ENCODE measurements at regions not wholly inside any gene's neighbourhood (a gene's known extent, or its start where the extent isn't known, plus 50 kb on each side); places are given as distances from the start of the nearest gene placed in this dataset.

DNA sequence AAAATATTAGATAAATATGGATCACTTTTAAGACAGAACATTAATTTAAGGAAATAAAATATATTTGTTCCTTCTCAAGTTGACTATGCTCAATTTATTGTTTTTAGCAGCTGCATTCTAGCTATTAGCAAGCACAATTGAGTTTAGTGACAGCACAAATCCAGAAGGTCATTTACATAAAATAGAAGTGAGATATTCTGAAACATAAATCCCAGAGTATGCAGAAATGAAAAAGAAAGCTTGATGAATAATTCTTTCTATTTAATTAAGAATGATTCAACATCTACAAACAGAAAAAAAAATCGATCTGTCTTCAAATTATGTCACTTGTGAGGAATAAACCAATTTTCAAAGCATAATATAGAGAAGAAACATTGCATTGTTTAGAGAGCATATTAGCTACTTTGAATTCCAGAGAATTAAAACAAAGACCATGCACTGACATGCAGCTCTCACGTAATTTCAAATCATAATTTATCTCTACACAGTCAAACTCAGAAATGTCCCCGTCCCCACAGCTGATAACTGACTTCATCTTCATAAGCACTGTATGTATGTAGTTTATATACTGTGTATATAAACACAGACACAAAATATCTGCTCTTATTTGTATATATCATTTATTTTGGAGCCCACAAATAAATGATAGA lies 458.4 kb downstream of the TMX3 start:
- Histone ChIP-seq H2AFZ (ENCODE audit: low read length, unreplicated experiment) (no peak overlapping the region), H3K27ac (ENCODE audit: low read depth, low read length) (no peak overlapping the region)

DNA sequence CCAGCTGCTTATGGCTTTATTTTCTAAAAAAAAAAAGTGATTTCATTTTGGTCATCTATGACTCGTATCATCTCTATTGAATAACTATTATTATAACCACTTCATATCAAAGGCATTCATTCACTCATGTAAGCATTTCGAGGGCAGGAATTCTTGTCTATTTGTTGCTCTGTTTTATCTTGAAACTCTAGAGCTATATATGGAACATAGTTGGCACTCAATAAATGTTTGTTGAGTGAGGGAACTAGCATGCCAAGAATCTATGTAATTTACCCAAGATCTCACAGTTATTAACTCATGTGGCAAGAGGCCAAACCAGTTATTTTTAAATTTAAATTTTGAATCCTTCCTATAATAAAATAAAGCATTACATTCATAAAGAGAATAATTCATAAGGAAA lies 470.1 kb downstream of the TMX3 start:
- Histone ChIP-seq H3K36me3 (ENCODE audit: insufficient read depth, low read length) (no peaks in the 10 kb centered on the region), H3K4me1 (ENCODE audit: control insufficient read depth, insufficient read depth, low read length, unreplicated experiment) (no peaks in the 10 kb centered on the region), H3K27me3 (ENCODE audit: insufficient read depth, low read length) (no peaks in the 10 kb centered on the region), H3K4me3 (ENCODE audit: low read depth, low read length) (no peak overlapping the region), H2AFZ (ENCODE audit: low read length, unreplicated experiment) (no peak overlapping the region), H3K79me2 (ENCODE audit: control insufficient read depth, insufficient read depth, low read length, unreplicated experiment) (no peaks in the 10 kb centered on the region), H3K27ac (ENCODE audit: low read depth, low read length) (0 out of 2 replicates have a peak overlapping the region, but pooled peaks have one; percentile 16)

More for the DNA sequence above, 458.4 kb downstream of the TMX3 start:
- Histone ChIP-seq H3K4me1 (ENCODE audit: control insufficient read depth, insufficient read depth, low read length, unreplicated experiment) (no peaks in the 10 kb centered on the region), H3K79me2 (ENCODE audit: control insufficient read depth, insufficient read depth, low read length, unreplicated experiment) (no peaks in the 10 kb centered on the region), H3K27me3 (ENCODE audit: insufficient read depth, low read length) (no peaks in the 10 kb centered on the region), H3K4me3 (ENCODE audit: low read depth, low read length) (no peak overlapping the region), H3K36me3 (ENCODE audit: insufficient read depth, low read length) (no peaks in the 10 kb centered on the region)

DNA sequence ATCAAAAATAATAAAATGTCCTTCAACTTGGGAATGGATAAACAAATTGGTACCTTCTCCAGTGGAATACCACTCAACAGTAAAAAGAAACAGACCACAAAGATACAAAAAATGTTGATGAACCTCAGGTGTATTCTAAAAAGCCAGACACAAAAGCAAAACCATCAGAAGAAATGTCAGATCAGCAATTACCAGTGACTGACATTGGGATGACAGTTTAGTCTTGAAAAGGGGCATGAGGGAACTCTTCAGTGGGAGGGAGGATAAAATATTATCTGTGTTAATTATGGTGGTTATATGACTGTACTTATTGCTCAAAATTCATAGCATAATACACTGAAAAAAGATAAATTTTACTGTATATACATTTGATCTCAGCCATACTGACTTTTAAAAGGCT lies 473.0 kb downstream of the TMX3 start:
- Histone ChIP-seq H3K4me1 (ENCODE audit: control insufficient read depth, insufficient read depth, low read length, unreplicated experiment) (no peaks in the 10 kb centered on the region), H2AFZ (ENCODE audit: low read length, unreplicated experiment) (no peak overlapping the region), H3K27me3 (ENCODE audit: insufficient read depth, low read length) (no peaks in the 10 kb centered on the region), H3K27ac (ENCODE audit: low read depth, low read length) (no peak overlapping the region), H3K79me2 (ENCODE audit: control insufficient read depth, insufficient read depth, low read length, unreplicated experiment) (no peaks in the 10 kb centered on the region), H3K4me3 (ENCODE audit: low read depth, low read length) (no peak overlapping the region), H3K36me3 (ENCODE audit: insufficient read depth, low read length) (no peaks in the 10 kb centered on the region)

DNA sequence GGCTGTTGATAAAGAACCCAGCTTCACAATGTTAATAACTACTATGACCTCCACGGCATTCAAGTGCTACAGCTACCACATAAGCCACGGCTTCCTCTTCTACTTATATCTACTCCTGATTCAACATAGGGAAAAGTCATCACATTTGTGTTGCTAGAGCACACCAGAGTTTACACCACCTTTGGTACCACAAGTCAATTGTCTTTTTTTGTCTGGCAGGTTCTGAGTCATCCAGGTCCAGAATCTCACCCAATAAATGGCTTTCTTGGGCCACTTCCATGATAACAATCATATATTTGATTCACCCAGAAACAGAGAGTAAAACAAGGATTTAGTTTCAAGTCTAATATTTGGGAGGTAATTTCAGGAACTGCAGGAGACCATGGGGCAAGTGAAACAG lies 480.2 kb downstream of the TMX3 start:
- Histone ChIP-seq H3K27me3 (ENCODE audit: insufficient read depth, low read length) (no peaks in the 10 kb centered on the region), H2AFZ (ENCODE audit: low read length, unreplicated experiment) (no peak overlapping the region), H3K4me3 (ENCODE audit: low read depth, low read length) (no peak overlapping the region), H3K4me1 (ENCODE audit: control insufficient read depth, insufficient read depth, low read length, unreplicated experiment) (no peaks in the 10 kb centered on the region), H3K36me3 (ENCODE audit: insufficient read depth, low read length) (no peaks in the 10 kb centered on the region), H3K79me2 (ENCODE audit: control insufficient read depth, insufficient read depth, low read length, unreplicated experiment) (no peaks in the 10 kb centered on the region), H3K27ac (ENCODE audit: low read depth, low read length) (no peak overlapping the region)

DNA sequence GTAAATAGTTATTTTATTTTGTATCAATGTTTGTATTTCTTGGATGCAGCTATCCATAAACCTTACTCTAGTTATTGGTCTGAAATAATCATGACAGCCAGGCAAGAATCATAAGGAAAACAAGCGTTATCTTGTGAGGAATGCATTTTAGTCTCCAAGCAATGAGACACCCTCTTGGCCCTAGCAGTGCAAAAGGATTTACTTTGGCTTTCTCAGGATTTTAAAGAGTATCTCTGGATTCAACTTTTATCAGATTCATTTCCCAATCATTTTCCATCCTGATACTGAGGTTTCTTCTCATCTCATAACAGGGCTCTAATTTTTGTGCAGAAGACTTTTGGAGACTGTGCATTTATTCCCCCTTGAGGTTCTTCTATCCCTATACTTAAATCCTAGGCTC lies 480.8 kb downstream of the TMX3 start:
- Histone ChIP-seq H3K36me3 (ENCODE audit: insufficient read depth, low read length) (no peaks in the 10 kb centered on the region), H3K27ac (ENCODE audit: low read depth, low read length) (no peak overlapping the region), H3K27me3 (ENCODE audit: insufficient read depth, low read length) (no peaks in the 10 kb centered on the region), H3K4me1 (ENCODE audit: control insufficient read depth, insufficient read depth, low read length, unreplicated experiment) (no peaks in the 10 kb centered on the region), H3K4me3 (ENCODE audit: low read depth, low read length) (no peak overlapping the region), H3K79me2 (ENCODE audit: control insufficient read depth, insufficient read depth, low read length, unreplicated experiment) (no peaks in the 10 kb centered on the region), H2AFZ (ENCODE audit: low read length, unreplicated experiment) (no peak overlapping the region)

DNA sequence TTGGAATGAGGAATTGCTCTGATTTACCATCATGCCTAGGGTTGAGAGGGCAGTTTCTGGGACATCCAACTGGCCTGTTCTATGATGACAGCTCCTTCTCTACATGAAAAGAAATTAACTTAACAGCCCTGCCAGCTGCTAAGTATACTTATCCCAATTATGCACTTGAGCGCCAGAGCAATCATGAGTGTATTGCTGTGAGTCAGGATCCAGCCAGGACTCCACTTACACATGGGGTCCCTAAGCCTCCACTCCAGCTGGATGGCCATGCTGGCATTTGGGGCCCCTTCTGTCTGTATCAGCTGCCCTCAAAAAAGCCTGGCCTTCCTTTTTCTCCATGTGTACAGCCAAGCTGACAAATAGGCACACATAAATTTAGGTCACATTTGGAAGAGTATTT lies 481.9 kb downstream of the TMX3 start:
- Histone ChIP-seq H2AFZ (ENCODE audit: low read length, unreplicated experiment) (no peak overlapping the region), H3K4me3 (ENCODE audit: low read depth, low read length) (no peak overlapping the region), H3K27ac (ENCODE audit: low read depth, low read length) (no peak overlapping the region), H3K4me1 (ENCODE audit: control insufficient read depth, insufficient read depth, low read length, unreplicated experiment) (no peaks in the 10 kb centered on the region), H3K79me2 (ENCODE audit: control insufficient read depth, insufficient read depth, low read length, unreplicated experiment) (no peaks in the 10 kb centered on the region), H3K27me3 (ENCODE audit: insufficient read depth, low read length) (no peaks in the 10 kb centered on the region), H3K36me3 (ENCODE audit: insufficient read depth, low read length) (no peaks in the 10 kb centered on the region)

DNA sequence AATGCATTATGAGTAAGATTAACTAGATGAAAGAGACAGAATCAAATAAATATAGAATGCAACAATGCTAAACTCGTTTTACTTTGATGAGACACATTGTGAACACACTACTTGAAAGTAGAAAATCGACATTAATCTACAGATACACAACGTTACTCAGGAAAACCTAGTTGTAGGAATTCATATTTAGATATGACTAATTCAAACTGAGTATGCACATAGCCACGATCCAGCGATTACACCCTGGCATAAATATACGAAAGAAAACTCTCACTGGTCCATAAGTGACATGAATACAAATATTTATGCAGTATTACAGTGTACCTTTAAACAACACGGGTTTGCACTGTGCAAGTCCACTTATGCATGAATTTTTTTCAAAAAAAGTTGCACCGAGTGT lies 485.6 kb downstream of the TMX3 start:
- H3K27ac ChIP-seq (ENCODE audit: low read depth, low read length) = no peak overlapping the region
- no peak overlapping the region for H2AFZ ChIP-seq (ENCODE audit: low read length, unreplicated experiment)
- no peaks in the 10 kb centered on the region for H3K36me3 ChIP-seq (ENCODE audit: insufficient read depth, low read length)
- H3K4me1 ChIP-seq (ENCODE audit: control insufficient read depth, insufficient read depth, low read length, unreplicated experiment) = no peaks in the 10 kb centered on the region
- no peak overlapping the region for H3K4me3 ChIP-seq (ENCODE audit: low read depth, low read length)
- no peaks in the 10 kb centered on the region for H3K79me2 ChIP-seq (ENCODE audit: control insufficient read depth, insufficient read depth, low read length, unreplicated experiment)
- no peaks in the 10 kb centered on the region for H3K27me3 ChIP-seq (ENCODE audit: insufficient read depth, low read length)

DNA sequence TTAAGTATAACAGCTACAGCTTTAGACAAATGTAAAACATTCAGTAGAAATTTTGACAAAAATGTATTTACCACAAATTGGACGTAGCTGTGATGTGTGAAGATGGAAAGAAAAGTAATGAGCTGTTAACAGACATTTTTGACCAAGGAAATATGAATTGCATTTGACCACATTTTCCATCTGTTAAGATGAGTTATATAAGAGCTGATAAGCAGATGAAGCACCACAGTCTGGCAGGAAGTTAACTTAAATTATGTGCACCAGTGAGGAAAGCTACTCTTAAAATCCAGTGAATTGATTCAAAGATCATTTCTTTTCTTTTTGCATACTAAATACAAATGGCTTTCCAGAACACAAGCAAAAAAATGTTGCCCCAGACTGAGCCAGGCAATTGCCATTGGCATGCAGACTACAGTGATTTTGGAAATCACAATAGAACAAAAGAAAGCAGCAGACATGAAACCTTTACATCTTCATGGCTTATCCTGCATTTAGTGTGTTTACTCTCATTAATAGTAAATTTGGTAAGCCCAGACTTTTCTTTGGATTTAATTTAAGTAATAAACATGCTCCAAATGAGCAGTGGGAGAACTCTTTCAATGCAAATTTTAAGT lies 493.7 kb downstream of the TMX3 start:
- Histone ChIP-seq H3K27me3 (ENCODE audit: insufficient read depth, low read length) (no peaks in the 10 kb centered on the region), H3K4me3 (ENCODE audit: low read depth, low read length) (no peak overlapping the region), H3K4me1 (ENCODE audit: control insufficient read depth, insufficient read depth, low read length, unreplicated experiment) (peaks cover 4% of the 10 kb centered on the region), H2AFZ (ENCODE audit: low read length, unreplicated experiment) (peak overlapping the region; percentile 14), H3K79me2 (ENCODE audit: control insufficient read depth, insufficient read depth, low read length, unreplicated experiment) (no peaks in the 10 kb centered on the region), H3K36me3 (ENCODE audit: insufficient read depth, low read length) (no peaks in the 10 kb centered on the region), H3K27ac (ENCODE audit: low read depth, low read length) (no peak overlapping the region)

DNA sequence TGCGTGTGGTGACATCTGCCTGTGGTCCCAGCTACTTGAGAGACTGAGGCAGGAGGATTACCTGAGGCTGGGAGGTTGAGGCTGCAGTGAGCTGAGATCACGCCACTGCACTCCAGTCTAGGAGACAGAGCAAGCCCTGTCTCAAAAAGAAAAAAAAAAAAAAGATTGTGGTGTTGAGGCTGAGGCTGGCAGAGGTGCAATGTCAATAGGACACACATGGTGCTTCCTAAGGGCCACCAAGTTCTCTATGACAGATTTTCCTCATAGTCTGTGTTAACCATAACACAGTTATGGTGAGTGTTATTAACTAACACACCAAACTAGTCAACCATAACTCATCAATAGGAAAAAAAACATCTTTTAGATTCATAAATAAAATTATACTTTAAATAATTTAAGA lies 494.4 kb downstream of the TMX3 start:
- Histone ChIP-seq H3K27ac (ENCODE audit: low read depth, low read length) (no peak overlapping the region), H2AFZ (ENCODE audit: low read length, unreplicated experiment) (no peak overlapping the region), H3K27me3 (ENCODE audit: insufficient read depth, low read length) (no peaks in the 10 kb centered on the region), H3K36me3 (ENCODE audit: insufficient read depth, low read length) (no peaks in the 10 kb centered on the region), H3K79me2 (ENCODE audit: control insufficient read depth, insufficient read depth, low read length, unreplicated experiment) (no peaks in the 10 kb centered on the region), H3K4me1 (ENCODE audit: control insufficient read depth, insufficient read depth, low read length, unreplicated experiment) (peaks cover 11% of the 10 kb centered on the region), H3K4me3 (ENCODE audit: low read depth, low read length) (no peak overlapping the region)

DNA sequence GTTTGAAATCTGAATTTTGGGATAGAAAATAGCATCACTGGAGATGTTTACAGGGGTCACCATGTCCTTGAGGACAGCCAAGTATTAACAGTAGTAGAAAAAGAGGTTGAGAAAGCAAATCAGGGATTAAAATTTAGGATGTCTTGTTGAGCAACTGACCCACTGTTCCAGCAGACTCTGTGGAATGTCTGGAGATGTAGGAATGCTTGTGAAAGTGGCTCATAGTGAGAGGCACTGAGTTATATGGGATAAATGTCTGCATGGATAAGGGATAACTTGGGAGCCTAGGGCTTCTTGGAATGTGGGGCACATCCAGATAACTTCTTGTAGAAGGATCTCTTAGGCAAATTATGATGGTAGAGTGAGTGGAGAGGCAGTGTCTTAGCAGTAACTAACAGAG lies 495.0 kb downstream of the TMX3 start:
- Histone ChIP-seq H2AFZ (ENCODE audit: low read length, unreplicated experiment) (no peak overlapping the region), H3K36me3 (ENCODE audit: insufficient read depth, low read length) (no peaks in the 10 kb centered on the region), H3K4me1 (ENCODE audit: control insufficient read depth, insufficient read depth, low read length, unreplicated experiment) (peaks cover 11% of the 10 kb centered on the region)

DNA sequence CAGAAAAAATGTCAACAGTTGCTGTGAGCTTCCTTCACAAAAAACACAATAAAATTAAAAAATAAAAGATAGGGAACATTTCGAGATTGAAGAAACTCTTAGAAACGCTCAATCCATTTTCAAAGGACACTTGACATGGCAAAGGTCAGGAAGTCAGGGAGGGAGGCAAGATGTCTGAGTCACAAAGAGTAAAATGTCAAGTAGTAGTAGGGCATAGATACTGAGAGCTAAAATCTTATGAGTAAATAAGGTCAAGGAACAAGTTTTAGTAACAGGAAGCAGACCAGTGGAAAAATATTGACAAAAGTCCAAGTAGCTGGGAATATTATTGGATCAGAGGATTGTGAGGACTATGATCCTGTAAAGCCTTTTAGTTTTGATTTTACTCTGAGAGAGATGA lies 495.6 kb downstream of the TMX3 start:
- Histone ChIP-seq H2AFZ (ENCODE audit: low read length, unreplicated experiment) (peak overlapping the region; percentile 22), H3K27ac (ENCODE audit: low read depth, low read length) (no peak overlapping the region)

More for the DNA sequence above, 495.0 kb downstream of the TMX3 start:
- Histone ChIP-seq H3K4me3 (ENCODE audit: low read depth, low read length) (no peak overlapping the region), H3K27ac (ENCODE audit: low read depth, low read length) (no peak overlapping the region), H3K79me2 (ENCODE audit: control insufficient read depth, insufficient read depth, low read length, unreplicated experiment) (no peaks in the 10 kb centered on the region), H3K27me3 (ENCODE audit: insufficient read depth, low read length) (no peaks in the 10 kb centered on the region)

More for the DNA sequence above, 495.6 kb downstream of the TMX3 start:
- Histone ChIP-seq H3K36me3 (ENCODE audit: insufficient read depth, low read length) (no peaks in the 10 kb centered on the region), H3K27me3 (ENCODE audit: insufficient read depth, low read length) (no peaks in the 10 kb centered on the region), H3K4me1 (ENCODE audit: control insufficient read depth, insufficient read depth, low read length, unreplicated experiment) (peaks cover 11% of the 10 kb centered on the region), H3K4me3 (ENCODE audit: low read depth, low read length) (no peak overlapping the region), H3K79me2 (ENCODE audit: control insufficient read depth, insufficient read depth, low read length, unreplicated experiment) (no peaks in the 10 kb centered on the region)
